GM23338 (cell line): ENCODE measurements at regions not wholly inside any gene's neighbourhood (a gene's known extent, or its start where the extent isn't known, plus 50 kb on each side); places are given as distances from the start of the nearest gene placed in this dataset.

Source experiments
- CREB1 ChIP-seq: fragments of 250-450 bp; sonication (Bioruptor Pico); IDR thresholded peaks from 2 replicates; pipeline ENCODE4 v1.5.0; 2020; ENCODE audit warnings: low read depth, mild to moderate bottlenecking, moderate library complexity
- CTCF ChIP-seq, 2 experiments: fragments of 200-600 bp in 1 of 2; sonication (generic) in 1 of 2; conservative IDR thresholded peaks; 2 replicates each; pipeline versions ENCODE4 v1.5.1 to v1.6.1; 2016 to 2017; ENCODE audit warnings: antibody characterized with exemption in 2 of 2, low read depth in 2 of 2, mild to moderate bottlenecking in 2 of 2, moderate library complexity in 1 of 2
- EZH2 ChIP-seq: fragments of 200-600 bp; sonication (generic); IDR thresholded peaks from one replicate; pipeline ENCODE4 v1.8.0; 2017; ENCODE audit warnings: antibody characterized with exemption, mild to moderate bottlenecking, low read depth; ENCODE audit not compliant: unreplicated experiment
- POLR2AphosphoS5 ChIP-seq: IDR thresholded peaks from 2 replicates; pipeline ENCODE4 v1.6.1; 2016; ENCODE audit warnings: antibody characterized with exemption, low read depth
- REST ChIP-seq: IDR thresholded peaks from one replicate; pipeline ENCODE4 v1.6.1; 2018; ENCODE audit warnings: antibody characterized with exemption; ENCODE audit not compliant: unreplicated experiment
- ZNF114 ChIP-seq: fragments of 250-450 bp; sonication (Bioruptor Pico); IDR thresholded peaks from 2 replicates; pipeline ENCODE4 v1.5.0; 2020; ENCODE audit warnings: mild to moderate bottlenecking, moderate library complexity

GRCh38 chr2:8279506-8279905 lies 402.4 kb upstream of the ID2 start:
- no peak for TF ChIP-seq CREB1 (CRISPR knock-in tag)
- TF ChIP-seq EZH2: no peak
- TF ChIP-seq CTCF (conservative IDR thresholded peaks at IDR 0.05; ENCODE audit: low read depth in 2 of 2): no peak
- no peak for TF ChIP-seq POLR2AphosphoS5
- no peak for TF ChIP-seq REST
- TF ChIP-seq ZNF114 (CRISPR knock-in tag): no peak
